ENCODE measurements at regions not wholly inside any gene's neighbourhood (a gene's known extent, or its start where the extent isn't known, plus 50 kb on each side); places are given as distances from the start of the nearest gene placed in this dataset.

- no peak for DNase-seq (ENCODE audit: low read depth)
Measured at GRCh38 chr7:25279705-25280104, 51.4 kb upstream of the NPVF start.

- DNase-seq (ENCODE audit: low read depth) = no peak
Measured at GRCh38 chr7:25280181-25280580, 51.9 kb upstream of the NPVF start.

- no peak for DNase-seq (ENCODE audit: low read depth)
Measured at GRCh38 chr7:25282194-25282593, 53.9 kb upstream of the NPVF start.

GRCh38 chr7:25286756-25287155 lies 58.5 kb upstream of the NPVF start:
- DNase-seq (ENCODE audit: low read depth) = no peak

- no peak for DNase-seq (ENCODE audit: low read depth)
Measured at GRCh38 chr7:25287291-25287690, 59.0 kb upstream of the NPVF start.

- no peak for DNase-seq (ENCODE audit: low read depth)
Measured at GRCh38 chr7:25288556-25289307, 60.4 kb upstream of the NPVF start.

- no peak for DNase-seq (ENCODE audit: low read depth)
Measured at GRCh38 chr7:25289518-25289917, 61.2 kb upstream of the NPVF start.

GRCh38 chr7:25294624-25295023 lies 66.3 kb upstream of the NPVF start:
- no peak for DNase-seq (ENCODE audit: low read depth)

GRCh38 chr7:25295387-25295786 lies 67.1 kb upstream of the NPVF start:
- DNase-seq (ENCODE audit: low read depth) = no peak

- DNase-seq (ENCODE audit: low read depth) = no peak
Measured at GRCh38 chr7:25296086-25296485, 67.8 kb upstream of the NPVF start.

GRCh38 chr7:25297278-25297677 lies 69.0 kb upstream of the NPVF start:
- DNase-seq (ENCODE audit: low read depth) = no peak

GRCh38 chr7:25303281-25304181 lies 75.2 kb upstream of the NPVF start:
- peak; percentile 36 for DNase-seq (ENCODE audit: low read depth)

- DNase-seq (ENCODE audit: low read depth) = no peak
Measured at GRCh38 chr7:25304691-25305090, 76.4 kb upstream of the NPVF start.

- peak; percentile 13 for DNase-seq (ENCODE audit: low read depth)
Measured at GRCh38 chr7:25305831-25306230, 77.5 kb upstream of the NPVF start.

- DNase-seq (ENCODE audit: low read depth) = no peak
Measured at GRCh38 chr7:25307624-25308023, 79.3 kb upstream of the NPVF start.

GRCh38 chr7:25308246-25308645 lies 80.0 kb upstream of the NPVF start:
- no peak for DNase-seq (ENCODE audit: low read depth)

- no peak for DNase-seq (ENCODE audit: low read depth)
Measured at GRCh38 chr7:25308906-25309705, 80.8 kb upstream of the NPVF start.

- no peak for DNase-seq (ENCODE audit: low read depth)
Measured at GRCh38 chr7:25310896-25311295, 82.6 kb upstream of the NPVF start.

- DNase-seq (ENCODE audit: low read depth) = peak; percentile 7
Measured at GRCh38 chr7:25311346-25311745, 83.1 kb upstream of the NPVF start.

- DNase-seq (ENCODE audit: low read depth) = no peak
Measured at GRCh38 chr7:25312968-25313367, 84.7 kb upstream of the NPVF start.

GRCh38 chr7:25313526-25313925 lies 85.2 kb upstream of the NPVF start:
- no peak for DNase-seq (ENCODE audit: low read depth)

- DNase-seq (ENCODE audit: low read depth) = peak; percentile 7
Measured at GRCh38 chr7:25314094-25314730, 85.9 kb upstream of the NPVF start.
